HG02938 (cell line): ENCODE measurements at regions not wholly inside any gene's neighbourhood (a gene's known extent, or its start where the extent isn't known, plus 50 kb on each side); places are given as distances from the start of the nearest gene placed in this dataset.
"Not testable (repeated sequence)": the region's sequence is repeated elsewhere in the genome, so short reads cannot be mapped to it uniquely, and the experiment has no call there.

Experiments
- ATAC-seq: cut with Tn5 transposase; IDR thresholded peaks from one replicate; pipeline ENCODE4 v1.9.1; 2021; ENCODE audit warnings: mild to moderate bottlenecking, moderate library complexity; ENCODE audit not compliant: unreplicated experiment

GRCh38 chr7:155395176-155395797, 62.6 kb upstream of the EN2 start:
- no peak for ATAC-seq

GRCh38 chr7:155396661-155397060, 61.3 kb upstream of the EN2 start:
- ATAC-seq, result no peak

- not testable (repeated sequence) for ATAC-seq
These were observed 59.9 kb upstream of the EN2 start for GRCh38 chr7:155397758-155398714.

- no peak for ATAC-seq
These were observed 59.0 kb upstream of the EN2 start for GRCh38 chr7:155398944-155399343.

GRCh38 chr7:155399577-155399976, 58.4 kb upstream of the EN2 start:
- ATAC-seq, result no peak

- no peak for ATAC-seq
These were observed 56.7 kb upstream of the EN2 start for GRCh38 chr7:155401231-155401630.

- ATAC-seq, result no peak
These were observed 56.0 kb upstream of the EN2 start for GRCh38 chr7:155401884-155402283.

GRCh38 chr7:155402941-155403340, 55.0 kb upstream of the EN2 start:
- no peak for ATAC-seq

GRCh38 chr7:155404976-155405375, 53.0 kb upstream of the EN2 start:
- no peak for ATAC-seq

- ATAC-seq, result no peak
These were observed 52.3 kb upstream of the EN2 start for GRCh38 chr7:155405399-155406318.

- no peak for ATAC-seq
These were observed 50.1 kb upstream of the EN2 start for GRCh38 chr7:155407799-155408198.
